CD14-positive monocyte (primary cell): ENCODE measurements at regions not wholly inside any gene's neighbourhood (a gene's known extent, or its start where the extent isn't known, plus 50 kb on each side); places are given as distances from the start of the nearest gene placed in this dataset.
"Not testable (repeated sequence)": the region's sequence is repeated elsewhere in the genome, so short reads cannot be mapped to it uniquely, and the experiment has no call there.

Experiments
- DNase-seq, 3 donors: peaks; one replicate each; pipeline ENCODE4 v3.0.0-alpha.2; 2011 to 2022
- H2AFZ ChIP-seq: 2 replicates; pipeline ENCODE4 v1.6.0; 2012; ENCODE audit warnings: mild to moderate bottlenecking, low read depth, low read length, inconsistent platforms; ENCODE audit not compliant: insufficient read depth, poor library complexity, severe bottlenecking
- H3K27ac ChIP-seq, 2 donors: 1 replicate in 1 of 2; 2 replicates in 1 of 2; pipeline ENCODE4 v1.5.1; 2012 to 2013; ENCODE audit warnings: low read length in 2 of 2, control low read depth in 1 of 2, inconsistent platforms in 1 of 2, low read depth in 1 of 2, mild to moderate bottlenecking in 1 of 2
- H3K27me3 ChIP-seq, 2 donors: one replicate each; pipeline versions ENCODE4 v1.6.0 to v1.6.1; 2011 to 2013; ENCODE audit warnings: low read length in 2 of 2; ENCODE audit not compliant: control insufficient read depth in 2 of 2, insufficient read depth in 2 of 2
- H3K36me3 ChIP-seq, 2 donors: replicated peaks in 1 of 2; 1 replicate in 1 of 2; 2 replicates in 1 of 2; pipeline versions ENCODE4 v1.5.1 to v1.6.1; 2012 to 2013; ENCODE audit warnings: low read length in 2 of 2, control low read depth in 1 of 2, inconsistent platforms in 1 of 2, mild to moderate bottlenecking in 1 of 2; ENCODE audit not compliant: insufficient read depth in 2 of 2, control insufficient read depth in 1 of 2
- H3K4me1 ChIP-seq, 2 donors: 1 replicate in 1 of 2; 2 replicates in 1 of 2; pipeline versions ENCODE4 v1.5.1 to v1.6.1; 2012 to 2013; ENCODE audit warnings: low read length in 2 of 2, control low read depth in 1 of 2, inconsistent platforms in 1 of 2, mild to moderate bottlenecking in 1 of 2, moderate library complexity in 1 of 2; ENCODE audit not compliant: insufficient read depth in 2 of 2, control insufficient read depth in 1 of 2
- H3K4me2 ChIP-seq: replicated peaks from 2 replicates; pipeline ENCODE3; 2012; ENCODE audit warnings: low read length, moderate library complexity, mild to moderate bottlenecking; ENCODE audit not compliant: poor library complexity, severe bottlenecking; ENCODE audit errors: extremely low read depth
- H3K4me3 ChIP-seq, 3 experiments: fragments of 200-600 bp in 1 of 3; sonication (generic) in 1 of 3; replicated peaks in 1 of 3; 1 replicate in 2 of 3; 2 replicates in 1 of 3; pipeline ENCODE4 v1.5.1; 2011 to 2013; ENCODE audit warnings: low read length in 3 of 3, mild to moderate bottlenecking in 3 of 3, control low read depth in 2 of 3, low read depth in 2 of 3, inconsistent platforms in 1 of 3, moderate library complexity in 1 of 3
- H3K79me2 ChIP-seq: 2 replicates; pipeline ENCODE4 v1.6.0; 2012; ENCODE audit warnings: mild to moderate bottlenecking, control low read depth, inconsistent platforms, low read length, moderate library complexity; ENCODE audit not compliant: insufficient read depth
- H3K9ac ChIP-seq: 2 replicates; pipeline ENCODE4 v1.6.0; 2017; ENCODE audit warnings: low read length, mild to moderate bottlenecking; ENCODE audit not compliant: insufficient read depth, poor library complexity, severe bottlenecking
- H3K9me3 ChIP-seq, 2 donors: replicated peaks in 1 of 2; 1 replicate in 1 of 2; 2 replicates in 1 of 2; pipeline versions ENCODE4 v1.5.1 to v1.6.1; 2012 to 2013; ENCODE audit warnings: low read length in 2 of 2, control low read depth in 1 of 2; ENCODE audit not compliant: control insufficient read depth in 1 of 2, insufficient read depth in 1 of 2
- H4K20me1 ChIP-seq: 2 replicates; pipeline ENCODE4 v1.6.0; 2012; ENCODE audit warnings: mild to moderate bottlenecking, low read length, control low read depth, moderate library complexity; ENCODE audit not compliant: insufficient read depth
- H3K27ac Mint-ChIP-seq, 7 donors: one replicate each; pipeline ENCODE4 v1.8.0; 2020; ENCODE audit warnings: mild to moderate bottlenecking in 7 of 7, mixed read lengths in 7 of 7, moderate library complexity in 6 of 7, inconsistent platforms in 2 of 7
- H3K27me3 Mint-ChIP-seq, 3 donors: one replicate each; pipeline ENCODE4 v1.8.0; 2021 to 2022; ENCODE audit warnings: low read depth in 3 of 3, mild to moderate bottlenecking in 3 of 3, mixed read lengths in 3 of 3, moderate library complexity in 3 of 3, inconsistent platforms in 1 of 3
- H3K36me3 Mint-ChIP-seq, 2 donors: one replicate each; pipeline ENCODE4 v1.8.0; 2020; ENCODE audit warnings: mixed read lengths in 2 of 2, inconsistent platforms in 1 of 2, mild to moderate bottlenecking in 1 of 2
- H3K4me1 Mint-ChIP-seq: one replicate; pipeline ENCODE4 v1.8.0; 2020; ENCODE audit warnings: mild to moderate bottlenecking, mixed read lengths
- H3K4me3 Mint-ChIP-seq, 2 donors: one replicate each; pipeline ENCODE4 v1.8.0; 2020; ENCODE audit warnings: mild to moderate bottlenecking in 2 of 2, mixed read lengths in 2 of 2, moderate library complexity in 1 of 2
- H3K9me3 Mint-ChIP-seq, 7 donors: one replicate each; pipeline ENCODE4 v1.8.0; 2020 to 2022; ENCODE audit warnings: mixed read lengths in 7 of 7, mild to moderate bottlenecking in 6 of 7, moderate library complexity in 6 of 7, inconsistent platforms in 2 of 7
- WGBS: methylation state at CpG from one replicate; pipeline ENCODE4 v1.1.5; 2013; ENCODE audit warnings: missing lambda C conversion rate; ENCODE audit not compliant: insufficient coverage; 5-methylcytosine and 5-hydroxymethylcytosine counted together
- intact Hi-C, 2 donors: fragments of 100-400 bp; cut with micrococcal nuclease; formaldehyde crosslinking; loops; one replicate each; pipeline versions ENCODE4 v1.15.0 to v1.15.1; 2023
- TF ChIP-seq, protein P1 (sequence below): fragments of 200-600 bp; IDR thresholded peaks from one replicate; pipeline ENCODE4 v1.8.0; 2022; ENCODE audit warnings: antibody characterized with exemption, mild to moderate bottlenecking

DNA sequence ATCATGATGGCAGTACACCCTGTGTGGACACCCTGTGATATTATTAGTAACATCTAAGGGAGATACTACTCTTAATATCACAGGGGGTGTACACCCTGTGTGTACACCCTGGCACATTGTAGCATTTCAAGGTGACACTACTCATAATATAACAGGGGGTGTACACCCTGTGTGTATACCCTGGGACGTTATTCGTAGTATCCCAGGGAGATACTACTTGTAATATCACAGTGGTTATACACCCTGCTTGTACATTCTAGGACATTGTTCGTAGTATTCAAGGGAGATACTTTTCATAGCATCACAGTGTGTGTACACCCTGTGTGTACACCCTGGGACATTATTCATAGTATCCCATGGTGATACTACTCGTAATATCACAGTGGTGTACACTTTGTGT is 67.4 kb upstream of the CNIH3 start:
- H3K27ac ChIP-seq = no peak overlapping the region
- H3K4me1 ChIP-seq = peaks cover 4% of the 10 kb centered on the region in 2 donors
- no peaks in the 10 kb centered on the region for H3K79me2 ChIP-seq
- no peak overlapping the region for H3K4me3 ChIP-seq
- Mint-ChIP-seq H3K4me3 (no peak overlapping the region), H3K4me1 (peaks cover 15% of the 10 kb centered on the region), H3K27me3 (no peaks in the 10 kb centered on the region), H3K36me3 (no peaks in the 10 kb centered on the region), H3K9me3 (peaks cover 0 to 2% (median 0%) of the 10 kb centered on the region in 7 donors), H3K27ac (no peak overlapping the region)
- DNase-seq = no peak
- no peaks in the 10 kb centered on the region for H3K36me3 ChIP-seq
- H3K27me3 ChIP-seq = no peaks in the 10 kb centered on the region
- TF ChIP-seq, protein P1, sequence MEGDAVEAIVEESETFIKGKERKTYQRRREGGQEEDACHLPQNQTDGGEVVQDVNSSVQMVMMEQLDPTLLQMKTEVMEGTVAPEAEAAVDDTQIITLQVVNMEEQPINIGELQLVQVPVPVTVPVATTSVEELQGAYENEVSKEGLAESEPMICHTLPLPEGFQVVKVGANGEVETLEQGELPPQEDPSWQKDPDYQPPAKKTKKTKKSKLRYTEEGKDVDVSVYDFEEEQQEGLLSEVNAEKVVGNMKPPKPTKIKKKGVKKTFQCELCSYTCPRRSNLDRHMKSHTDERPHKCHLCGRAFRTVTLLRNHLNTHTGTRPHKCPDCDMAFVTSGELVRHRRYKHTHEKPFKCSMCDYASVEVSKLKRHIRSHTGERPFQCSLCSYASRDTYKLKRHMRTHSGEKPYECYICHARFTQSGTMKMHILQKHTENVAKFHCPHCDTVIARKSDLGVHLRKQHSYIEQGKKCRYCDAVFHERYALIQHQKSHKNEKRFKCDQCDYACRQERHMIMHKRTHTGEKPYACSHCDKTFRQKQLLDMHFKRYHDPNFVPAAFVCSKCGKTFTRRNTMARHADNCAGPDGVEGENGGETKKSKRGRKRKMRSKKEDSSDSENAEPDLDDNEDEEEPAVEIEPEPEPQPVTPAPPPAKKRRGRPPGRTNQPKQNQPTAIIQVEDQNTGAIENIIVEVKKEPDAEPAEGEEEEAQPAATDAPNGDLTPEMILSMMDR = no peak
- H4K20me1 ChIP-seq = no peaks in the 10 kb centered on the region
- H2AFZ ChIP-seq = no peak overlapping the region
- H3K9ac ChIP-seq = no peak overlapping the region
- no peaks in the 10 kb centered on the region for H3K9me3 ChIP-seq
- intact Hi-C loops = no loop called here
- no CpG with 5 or more reads among the region's 4 CpGs for WGBS
- H3K4me2 ChIP-seq = no peak overlapping the region

DNA sequence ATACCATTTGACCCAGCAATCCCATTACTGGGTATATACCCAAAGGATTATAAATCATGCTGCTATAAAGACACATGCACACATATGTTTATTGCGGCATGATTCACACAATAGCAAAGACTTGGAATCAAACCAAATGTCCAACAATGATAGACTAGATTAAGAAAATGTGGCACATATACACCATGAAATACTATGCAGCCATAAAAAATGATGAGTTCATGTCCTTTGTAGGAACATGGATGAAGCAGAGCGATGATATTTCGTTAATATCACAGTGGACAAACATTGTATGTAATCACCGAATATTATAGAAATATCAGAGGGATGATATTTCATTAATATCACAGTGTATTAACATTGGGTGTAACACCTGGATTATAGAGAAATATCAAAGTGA is 64.9 kb upstream of the CNIH3 start:
- H2AFZ ChIP-seq, H3K27ac Mint-ChIP-seq, H3K9me3 ChIP-seq, H3K4me3 Mint-ChIP-seq, H3K4me1 Mint-ChIP-seq, intact Hi-C loops, H3K27me3 ChIP-seq, H3K4me2 ChIP-seq, H3K9ac ChIP-seq, H3K4me1 ChIP-seq, H3K36me3 ChIP-seq, DNase-seq, H3K4me3 ChIP-seq, H4K20me1 ChIP-seq, H3K36me3 Mint-ChIP-seq, H3K79me2 ChIP-seq, H3K27ac ChIP-seq, H3K27me3 Mint-ChIP-seq, H3K9me3 Mint-ChIP-seq: not testable (repeated sequence)
- WGBS = no CpG with 5 or more reads among the region's 4 CpGs
